PC-3 (cell line): ENCODE measurements at regions not wholly inside any gene's neighbourhood (a gene's known extent, or its start where the extent isn't known, plus 50 kb on each side); places are given as distances from the start of the nearest gene placed in this dataset.

Experiments used
- ATAC-seq: fragments of 200-7000 bp; cut with Tn5 transposase; 2 replicates; pipeline ENCODE4 v1.9.1; 2020; ENCODE audit warnings: mild to moderate bottlenecking, moderate library complexity
- BruUV-seq: library from RNA; stranded (reverse); fragments of 400-500 nt; replicated peaks from 2 replicates; lab custom pipeline; 2021; lab: Mats Ljungman, UMichigan
- CTCF ChIA-PET: fragments of 300-600 bp; sonication (Branson Sonifier 250); formaldehyde crosslinking; loops from one replicate; lab custom pipeline; 2022; ENCODE audit warnings: antibody characterized with exemption; lab: Charles Lee
- POLR2A ChIA-PET: fragments of 300-600 bp; sonication (Branson Sonifier 250); formaldehyde crosslinking; loops from one replicate; lab custom pipeline; 2022; ENCODE audit warnings: antibody characterized with exemption; ENCODE audit not compliant: unreplicated experiment; lab: Charles Lee
- DNase-seq: peaks from one replicate; pipeline ENCODE4 v3.0.0-alpha.2; 2015
- H2AFZ ChIP-seq: fragments of 300-600 bp; sonication (generic); 2 replicates; pipeline ENCODE4 v1.6.0; 2016; ENCODE audit warnings: antibody characterized with exemption, low read length
- H3F3A ChIP-seq: fragments of 300-600 bp; sonication (generic); one replicate; pipeline ENCODE4 v1.6.0; 2017; ENCODE audit warnings: antibody characterized with exemption, low read length, control low read depth, mild to moderate bottlenecking; ENCODE audit not compliant: unreplicated experiment
- H3K27ac ChIP-seq: fragments of 300-600 bp; sonication (generic); 2 replicates; pipeline ENCODE4 v1.5.1; 2016; ENCODE audit warnings: mild to moderate bottlenecking, low read length
- H3K27me3 ChIP-seq: fragments of 300-600 bp; sonication (generic); 2 replicates; pipeline ENCODE4 v1.6.1; 2016; ENCODE audit warnings: low read length, mixed read lengths
- H3K36me3 ChIP-seq: fragments of 300-600 bp; sonication (generic); 2 replicates; pipeline ENCODE4 v1.6.1; 2016; ENCODE audit warnings: low read depth, mixed run types, low read length, mixed read lengths
- H3K4me1 ChIP-seq: fragments of 300-600 bp; sonication (generic); 2 replicates; pipeline ENCODE4 v1.5.1; 2016; ENCODE audit warnings: low read length; ENCODE audit not compliant: insufficient read depth
- H3K4me2 ChIP-seq: fragments of 300-600 bp; sonication (generic); 2 replicates; pipeline ENCODE4 v1.6.0; 2016; ENCODE audit warnings: low read length
- H3K4me3 ChIP-seq: fragments of 300-600 bp; sonication (generic); 2 replicates; pipeline ENCODE4 v1.5.1; 2016; ENCODE audit warnings: mild to moderate bottlenecking, low read length, mixed read lengths
- H3K79me2 ChIP-seq: fragments of 300-600 bp; sonication (generic); 2 replicates; pipeline ENCODE4 v1.6.1; 2017; ENCODE audit warnings: low read length, mixed read lengths
- H3K9ac ChIP-seq: fragments of 300-600 bp; sonication (generic); 2 replicates; pipeline ENCODE4 v1.6.0; 2016; ENCODE audit warnings: mild to moderate bottlenecking, low read length
- H3K9me2 ChIP-seq: fragments of 300-600 bp; sonication (generic); replicated peaks from 2 replicates; pipeline ENCODE4 v1.6.1; 2016; ENCODE audit warnings: mixed run types, low read length, mixed read lengths
- H3K9me3 ChIP-seq: fragments of 300-600 bp; sonication (generic); 2 replicates; pipeline ENCODE4 v1.6.1; 2016; ENCODE audit warnings: low read length, mixed read lengths
- H4K20me1 ChIP-seq: fragments of 300-600 bp; sonication (generic); 2 replicates; pipeline ENCODE4 v1.6.1; 2016; ENCODE audit warnings: low read length, mixed read lengths
- EZH2 ChIP-seq: fragments of 300-600 bp; sonication (generic); IDR thresholded peaks from one replicate; pipeline ENCODE4 v1.6.1; 2017; ENCODE audit warnings: antibody characterized with exemption, mild to moderate bottlenecking, low read length; ENCODE audit not compliant: unreplicated experiment
- EZH2phosphoT487 ChIP-seq: fragments of 300-600 bp; sonication (generic); IDR thresholded peaks from 2 replicates; pipeline ENCODE4 v1.6.1; 2018; ENCODE audit warnings: mild to moderate bottlenecking, antibody characterized with exemption, low read length, borderline replicate concordance
- intact Hi-C: fragments of 100-400 bp; cut with micrococcal nuclease; formaldehyde crosslinking; loops from 2 replicates; pipeline ENCODE4 v1.9.0; 2023
- TF ChIP-seq, protein P1 (sequence below): fragments of 300-600 bp; sonication (generic); conservative IDR thresholded peaks from 2 replicates; pipeline ENCODE4 v1.5.1; 2017; ENCODE audit warnings: antibody characterized with exemption, low read depth, mild to moderate bottlenecking, low read length

- no peaks in the 10 kb centered on the region for H3K9me2 ChIP-seq
- H3K9ac ChIP-seq: no peak overlapping the region
- no peak overlapping the region for H3K4me3 ChIP-seq
- ChIA-PET POLR2A (no interaction called here), CTCF (no interaction called here)
- BruUV-seq: no TSS peak
- no peaks in the 10 kb centered on the region for H3K4me1 ChIP-seq
- H3K9me3 ChIP-seq: no peaks in the 10 kb centered on the region
- DNase-seq: no peak
- intact Hi-C loops: no loop called here
- no peak overlapping the region for H2AFZ ChIP-seq
- H3K27me3 ChIP-seq: peaks cover 60% of the 10 kb centered on the region
- H3K79me2 ChIP-seq: no peaks in the 10 kb centered on the region
- no peak for ATAC-seq
- H4K20me1 ChIP-seq: no peaks in the 10 kb centered on the region
- H3K4me2 ChIP-seq: no peak overlapping the region
- H3K36me3 ChIP-seq: no peaks in the 10 kb centered on the region
- H3K27ac ChIP-seq: no peak overlapping the region
- H3F3A ChIP-seq: no peaks in the 10 kb centered on the region
- no peak for TF ChIP-seq EZH2phosphoT487
- TF ChIP-seq EZH2: no peak
- TF ChIP-seq, protein P1, sequence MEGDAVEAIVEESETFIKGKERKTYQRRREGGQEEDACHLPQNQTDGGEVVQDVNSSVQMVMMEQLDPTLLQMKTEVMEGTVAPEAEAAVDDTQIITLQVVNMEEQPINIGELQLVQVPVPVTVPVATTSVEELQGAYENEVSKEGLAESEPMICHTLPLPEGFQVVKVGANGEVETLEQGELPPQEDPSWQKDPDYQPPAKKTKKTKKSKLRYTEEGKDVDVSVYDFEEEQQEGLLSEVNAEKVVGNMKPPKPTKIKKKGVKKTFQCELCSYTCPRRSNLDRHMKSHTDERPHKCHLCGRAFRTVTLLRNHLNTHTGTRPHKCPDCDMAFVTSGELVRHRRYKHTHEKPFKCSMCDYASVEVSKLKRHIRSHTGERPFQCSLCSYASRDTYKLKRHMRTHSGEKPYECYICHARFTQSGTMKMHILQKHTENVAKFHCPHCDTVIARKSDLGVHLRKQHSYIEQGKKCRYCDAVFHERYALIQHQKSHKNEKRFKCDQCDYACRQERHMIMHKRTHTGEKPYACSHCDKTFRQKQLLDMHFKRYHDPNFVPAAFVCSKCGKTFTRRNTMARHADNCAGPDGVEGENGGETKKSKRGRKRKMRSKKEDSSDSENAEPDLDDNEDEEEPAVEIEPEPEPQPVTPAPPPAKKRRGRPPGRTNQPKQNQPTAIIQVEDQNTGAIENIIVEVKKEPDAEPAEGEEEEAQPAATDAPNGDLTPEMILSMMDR: no peak
These were observed 145.7 kb upstream of the MEIS2 start for GRCh38 chr15:37246065-37246464.

GRCh38 chr15:37246856-37247255, 146.5 kb upstream of the MEIS2 start:
- TF ChIP-seq, protein P1: no peak
- TF ChIP-seq EZH2phosphoT487 (no peak), EZH2 (no peak)
- H3K4me1 ChIP-seq: no peaks in the 10 kb centered on the region
- intact Hi-C loops: no loop called here
- no peak for ATAC-seq
- H3K27me3 ChIP-seq: peaks cover 57% of the 10 kb centered on the region
- H4K20me1 ChIP-seq: no peaks in the 10 kb centered on the region
- H3K79me2 ChIP-seq: no peaks in the 10 kb centered on the region
- H3K36me3 ChIP-seq: no peaks in the 10 kb centered on the region
- H3K4me3 ChIP-seq: no peak overlapping the region
- ChIA-PET POLR2A (no interaction called here), CTCF (no interaction called here)
- no peak overlapping the region for H2AFZ ChIP-seq
- no peaks in the 10 kb centered on the region for H3K9me2 ChIP-seq
- H3F3A ChIP-seq: no peaks in the 10 kb centered on the region
- DNase-seq: no peak
- no peak overlapping the region for H3K27ac ChIP-seq
- no peaks in the 10 kb centered on the region for H3K9me3 ChIP-seq
- BruUV-seq: no TSS peak
- H3K4me2 ChIP-seq: no peak overlapping the region
- no peak overlapping the region for H3K9ac ChIP-seq

GRCh38 chr15:37249249-37249648, 148.9 kb upstream of the MEIS2 start:
- no peak overlapping the region for H3K27ac ChIP-seq
- H3K4me2 ChIP-seq: no peak overlapping the region
- POLR2A ChIA-PET: no interaction called here
- H3K27me3 ChIP-seq: peaks cover 59% of the 10 kb centered on the region
- ATAC-seq (no peak), DNase-seq (no peak)
- no peak overlapping the region for H3K4me3 ChIP-seq
- H4K20me1 ChIP-seq: no peaks in the 10 kb centered on the region
- H3K79me2 ChIP-seq: no peaks in the 10 kb centered on the region
- no peaks in the 10 kb centered on the region for H3F3A ChIP-seq
- BruUV-seq: no TSS peak
- H2AFZ ChIP-seq: no peak overlapping the region
- H3K4me1 ChIP-seq: no peaks in the 10 kb centered on the region
- H3K9ac ChIP-seq: no peak overlapping the region
- H3K36me3 ChIP-seq: no peaks in the 10 kb centered on the region
- intact Hi-C loops: no loop called here
- TF ChIP-seq, protein P1: no peak
- no peak for TF ChIP-seq EZH2
- no peak for TF ChIP-seq EZH2phosphoT487
- no peaks in the 10 kb centered on the region for H3K9me3 ChIP-seq
- no peaks in the 10 kb centered on the region for H3K9me2 ChIP-seq
- CTCF ChIA-PET: no interaction called here
